ENCODE measurements at regions not wholly inside any gene's neighbourhood (a gene's known extent, or its start where the extent isn't known, plus 50 kb on each side); places are given as distances from the start of the nearest gene placed in this dataset.

GRCh38 chr12:41983394-41983793 is 161.3 kb downstream of the GXYLT1 start:
- DNase-seq (ENCODE audit: low read depth in 2 of 2, low spot score in 1 of 2) = no peak

- no peak for DNase-seq (ENCODE audit: low read depth in 2 of 2, low spot score in 1 of 2)
These were observed 162.9 kb downstream of the GXYLT1 start for GRCh38 chr12:41981758-41982157.

- DNase-seq (ENCODE audit: low read depth in 2 of 2, low spot score in 1 of 2) = no peak
These were observed 163.7 kb downstream of the GXYLT1 start for GRCh38 chr12:41981013-41981412.

GRCh38 chr12:41980390-41980789 is 164.3 kb downstream of the GXYLT1 start:
- DNase-seq (ENCODE audit: low read depth in 2 of 2, low spot score in 1 of 2) = no peak

DNA sequence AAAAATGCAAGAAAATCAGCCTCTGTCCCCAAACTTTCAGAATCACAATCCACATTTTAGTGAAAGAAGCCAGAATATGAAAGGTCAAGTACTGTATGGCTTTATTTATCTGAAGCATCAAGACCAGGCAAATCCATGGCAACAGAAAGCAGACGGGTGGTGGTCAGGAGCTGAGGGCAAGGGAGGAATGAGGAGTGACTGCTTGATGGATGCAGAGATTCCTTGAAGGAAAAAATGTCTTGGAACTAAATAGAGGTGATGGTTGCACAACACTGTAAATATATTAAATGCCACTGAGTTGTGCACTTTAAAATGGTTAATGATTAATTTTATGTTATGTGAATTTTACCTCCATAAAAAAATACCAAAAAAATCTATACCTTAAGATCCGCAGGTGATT is 165.1 kb downstream of the GXYLT1 start:
- no peak for DNase-seq (ENCODE audit: low read depth in 2 of 2, low spot score in 1 of 2)

- DNase-seq (ENCODE audit: low read depth in 2 of 2, low spot score in 1 of 2) = no peak
These were observed 172.1 kb downstream of the GXYLT1 start for GRCh38 chr12:41972598-41972997.

- DNase-seq (ENCODE audit: low read depth in 2 of 2, low spot score in 1 of 2) = no peak
These were observed 172.5 kb downstream of the GXYLT1 start for GRCh38 chr12:41972196-41972595.

DNA sequence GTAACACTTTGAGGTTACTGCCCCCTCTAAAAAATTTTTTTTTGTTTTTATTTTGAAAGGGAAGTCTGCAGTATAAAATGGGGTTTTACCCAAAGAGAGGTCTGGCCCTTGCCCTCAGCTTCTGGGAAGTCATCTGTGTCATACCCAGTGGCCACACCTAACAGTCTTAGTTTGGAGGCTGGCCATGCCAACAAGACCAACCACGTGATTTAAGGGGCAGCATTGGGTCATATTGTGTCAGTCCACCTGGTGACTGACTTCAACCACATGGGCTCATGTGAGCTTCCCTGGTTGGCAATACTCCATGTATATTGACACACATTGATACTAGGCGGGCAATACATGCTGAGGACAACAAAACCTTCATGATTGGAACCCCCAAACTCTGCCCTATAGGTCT is 173.9 kb downstream of the GXYLT1 start:
- no peak for DNase-seq (ENCODE audit: low read depth in 2 of 2, low spot score in 1 of 2)

DNA sequence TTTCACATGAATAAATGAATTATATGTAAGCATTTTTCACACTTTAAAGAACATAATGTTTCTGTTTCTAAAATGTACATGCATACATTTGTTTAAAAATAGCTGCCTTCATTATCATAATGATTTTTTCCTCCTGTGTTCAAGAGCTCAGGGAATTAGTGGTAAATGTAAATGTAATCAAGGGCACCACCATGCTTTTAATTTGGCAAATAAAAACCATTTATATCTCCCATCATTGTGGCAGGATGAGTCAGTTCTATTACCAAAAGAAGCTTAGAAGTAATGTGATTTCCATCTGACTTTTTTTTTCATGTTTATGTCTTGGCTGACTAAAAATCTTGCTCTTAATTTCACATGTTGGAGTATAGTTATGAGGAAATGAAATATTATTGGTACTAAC is 176.1 kb downstream of the GXYLT1 start:
- DNase-seq (ENCODE audit: low read depth in 2 of 2, low spot score in 1 of 2) = no peak

DNA sequence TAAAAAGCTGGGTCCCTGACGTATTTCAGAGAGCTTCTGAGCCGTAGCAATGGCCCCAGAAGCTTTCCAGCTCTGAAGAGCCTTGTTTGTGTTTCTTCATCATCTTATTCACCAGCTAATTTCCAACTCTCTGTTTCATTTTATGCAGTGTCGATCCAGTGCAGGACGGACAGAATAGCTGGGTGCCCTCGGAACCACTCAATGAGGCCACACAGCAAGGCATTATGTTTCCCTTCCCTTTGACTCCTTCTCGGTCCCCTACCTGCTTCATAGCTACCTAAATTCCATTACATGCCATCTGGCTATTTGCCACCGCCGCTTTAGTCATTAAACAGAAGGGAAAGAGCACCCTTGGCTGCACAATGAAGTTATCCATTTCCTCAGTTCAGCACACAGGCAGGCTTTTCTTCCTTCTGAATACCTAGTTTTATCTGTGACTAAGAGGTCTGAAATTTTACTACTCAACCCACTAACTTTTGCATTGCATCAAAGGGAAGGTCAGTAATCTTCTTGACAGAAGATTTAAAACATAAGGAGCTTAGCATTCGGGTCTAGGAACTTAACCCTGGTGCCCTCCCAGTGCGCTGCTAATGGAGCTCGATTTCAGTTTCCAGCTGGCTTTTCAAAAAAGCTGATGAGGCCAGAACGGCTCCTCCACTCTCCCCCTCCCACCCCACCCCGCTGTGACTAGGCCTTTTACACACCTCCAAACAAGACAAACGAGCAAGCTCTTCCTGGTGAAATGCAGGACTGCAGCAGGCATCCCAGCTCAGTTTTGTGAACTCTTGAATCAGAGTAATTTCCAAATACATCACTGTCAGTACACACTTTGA is 176.8 kb downstream of the GXYLT1 start:
- no peak for DNase-seq (ENCODE audit: low read depth in 2 of 2, low spot score in 1 of 2)

GRCh38 chr12:41966916-41967315 is 177.8 kb downstream of the GXYLT1 start:
- no peak for DNase-seq (ENCODE audit: low read depth in 2 of 2, low spot score in 1 of 2)

- no peak for DNase-seq (ENCODE audit: low read depth in 2 of 2, low spot score in 1 of 2)
These were observed 178.7 kb downstream of the GXYLT1 start for GRCh38 chr12:41966001-41966400.

DNA sequence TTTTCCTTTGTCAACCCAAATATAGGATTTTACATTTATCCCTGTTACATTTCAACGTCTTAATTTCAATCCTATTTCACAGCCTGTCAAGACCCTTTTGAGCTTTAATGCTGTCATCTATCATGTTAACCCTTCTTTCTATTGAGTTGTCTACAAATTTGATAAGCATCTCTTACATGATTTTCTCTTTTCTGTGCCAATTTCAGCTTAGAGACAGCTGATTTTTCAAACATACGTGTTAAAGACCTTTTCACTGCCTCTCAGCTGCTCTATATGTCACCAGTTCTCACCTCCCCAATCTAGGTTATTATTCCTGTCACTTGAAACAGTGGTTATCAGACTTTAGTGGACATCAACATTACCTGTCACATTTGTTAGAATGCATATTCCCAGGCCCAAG is 181.3 kb downstream of the GXYLT1 start:
- no peak for DNase-seq (ENCODE audit: low read depth in 2 of 2, low spot score in 1 of 2)

DNA sequence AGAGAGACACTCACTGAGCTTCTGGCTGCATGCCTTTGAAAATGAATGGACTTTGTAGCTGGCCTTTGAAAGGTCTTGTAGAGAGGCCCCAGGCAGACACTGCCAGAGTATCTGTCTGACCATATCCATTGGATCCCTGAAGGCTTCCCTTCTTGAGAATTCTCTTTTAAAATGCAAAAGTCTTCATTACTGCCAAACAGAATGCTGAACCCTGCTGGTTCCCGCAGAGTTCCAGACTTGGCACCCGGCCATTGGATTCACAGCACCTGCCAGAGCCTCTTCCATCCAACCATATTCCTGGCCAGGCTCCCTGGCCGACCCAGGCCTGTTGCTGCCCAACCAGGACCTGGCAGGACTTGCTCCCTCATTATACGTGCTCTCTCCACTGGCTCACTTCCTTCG is 182.5 kb downstream of the GXYLT1 start:
- no peak for DNase-seq (ENCODE audit: low read depth in 2 of 2, low spot score in 1 of 2)

DNA sequence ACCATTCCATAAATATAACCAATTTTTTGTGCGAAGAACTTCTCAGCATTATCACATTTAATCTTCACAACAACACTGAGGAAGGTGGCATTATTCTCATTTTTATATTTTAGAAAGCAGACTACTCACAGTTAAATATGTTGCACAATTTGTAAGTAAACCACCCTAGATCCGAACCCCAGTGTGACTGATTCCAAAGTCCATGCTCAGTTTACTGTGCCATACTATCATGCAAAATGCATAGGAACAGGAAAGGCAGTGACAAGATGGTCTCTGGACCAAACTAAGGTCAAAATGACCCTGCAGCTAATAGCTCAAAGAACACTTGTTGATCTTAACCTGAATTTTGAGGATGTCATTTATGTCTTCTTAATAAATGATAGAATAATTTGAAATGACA is 185.4 kb downstream of the GXYLT1 start:
- DNase-seq (ENCODE audit: low read depth in 2 of 2, low spot score in 1 of 2) = no peak

- DNase-seq (ENCODE audit: low read depth in 2 of 2, low spot score in 1 of 2) = no peak
These were observed 188.3 kb downstream of the GXYLT1 start for GRCh38 chr12:41956353-41956752.

DNA sequence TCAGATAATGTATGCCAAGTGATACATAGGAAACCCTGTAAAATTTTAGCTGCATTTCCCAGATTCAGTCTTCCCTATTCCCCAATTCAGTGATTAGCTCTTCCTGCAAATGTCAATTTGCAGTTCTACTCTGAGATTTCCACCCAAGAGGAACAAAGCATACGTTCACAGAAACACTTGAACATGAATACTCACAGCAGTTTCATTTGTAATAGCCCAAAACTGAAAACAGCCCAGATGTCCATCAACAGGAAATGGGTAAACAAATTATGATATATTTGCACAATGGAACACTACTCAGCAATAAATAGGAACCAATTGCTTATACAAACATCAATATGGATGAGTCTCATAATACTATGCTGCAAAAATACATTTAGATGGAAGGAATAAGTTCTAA is 194.2 kb downstream of the GXYLT1 start:
- no peak for DNase-seq (ENCODE audit: low read depth in 2 of 2, low spot score in 1 of 2)

DNA sequence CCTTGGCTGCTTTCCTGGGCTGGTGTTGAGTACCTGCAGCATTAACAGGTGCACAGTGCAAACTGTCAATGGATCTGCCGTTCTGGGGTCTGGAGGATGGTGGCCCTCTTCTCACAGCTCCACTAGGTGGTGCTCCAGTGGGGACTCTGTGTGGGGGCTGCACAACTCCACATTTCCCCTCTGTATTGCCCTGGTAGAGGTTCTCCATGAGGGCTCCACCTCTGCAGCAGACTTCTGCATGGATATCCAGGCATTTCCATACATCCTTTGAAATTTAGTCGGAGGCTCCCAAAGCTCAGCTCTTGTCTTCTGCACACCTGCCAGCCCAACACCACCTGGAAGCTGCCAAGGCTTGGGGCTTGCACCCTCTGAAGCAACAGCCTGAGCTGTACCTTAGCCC is 198.6 kb downstream of the GXYLT1 start:
- no peak for DNase-seq (ENCODE audit: low read depth in 2 of 2, low spot score in 1 of 2)

- no peak for DNase-seq (ENCODE audit: low read depth in 2 of 2, low spot score in 1 of 2)
These were observed 200.5 kb downstream of the GXYLT1 start for GRCh38 chr12:41944216-41944615.

DNA sequence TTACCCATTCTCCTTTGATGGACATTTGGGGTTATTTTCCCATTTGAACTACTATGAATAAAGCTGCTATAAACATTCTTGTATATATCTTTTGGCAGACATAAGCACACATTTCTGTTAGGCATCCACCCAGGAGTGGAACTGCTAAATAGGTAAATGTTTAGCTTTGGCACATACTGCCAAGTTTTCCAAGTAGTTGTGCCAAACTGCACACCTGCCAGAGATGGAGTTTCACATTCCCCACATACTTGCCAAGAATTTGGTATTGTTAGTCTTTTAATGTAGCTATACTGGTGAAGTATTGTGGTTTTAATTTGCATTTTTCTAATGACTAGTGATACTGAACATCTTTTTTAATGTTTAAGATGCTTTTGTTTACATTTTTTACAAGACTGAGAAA is 201.0 kb downstream of the GXYLT1 start:
- DNase-seq (ENCODE audit: low read depth in 2 of 2, low spot score in 1 of 2) = no peak

DNA sequence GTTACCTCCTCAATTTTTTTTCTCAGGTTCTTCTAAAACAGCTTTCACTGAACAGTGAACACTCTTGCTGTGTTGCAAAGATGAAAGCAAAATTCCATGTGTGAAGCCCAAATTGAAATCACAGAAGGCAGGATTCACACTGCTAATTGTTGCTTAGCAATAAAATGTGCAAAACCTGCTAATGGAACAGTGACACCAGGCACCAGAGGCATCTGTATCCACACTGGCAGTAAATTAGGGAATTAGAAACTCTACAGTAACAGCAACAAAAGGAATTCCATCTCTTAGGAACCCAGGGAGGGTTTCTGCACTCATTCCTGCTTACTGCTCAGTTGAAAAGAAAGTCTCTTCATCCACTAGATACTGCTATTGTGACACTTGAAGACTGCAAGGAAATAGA is 202.3 kb downstream of the GXYLT1 start:
- DNase-seq (ENCODE audit: low read depth in 2 of 2, low spot score in 1 of 2) = no peak

- no peak for DNase-seq (ENCODE audit: low read depth in 2 of 2, low spot score in 1 of 2)
These were observed 203.6 kb downstream of the GXYLT1 start for GRCh38 chr12:41941079-41941478.

- DNase-seq (ENCODE audit: low read depth in 2 of 2, low spot score in 1 of 2) = no peak
These were observed 204.1 kb downstream of the GXYLT1 start for GRCh38 chr12:41940571-41940970.

Measured in stimulated activated CD8-positive, alpha-beta memory T cell treated with anti-CD3 and anti-CD28 coated beads, Interleukin-4, amount 100 ng/mL, for 1 hour (primary cell).